Endothelial cell of hepatic sinusoid (primary cell): ENCODE measurements at regions not wholly inside any gene's neighbourhood (a gene's known extent, or its start where the extent isn't known, plus 50 kb on each side); places are given as distances from the start of the nearest gene placed in this dataset.
"Not testable (repeated sequence)": the region's sequence is repeated elsewhere in the genome, so short reads cannot be mapped to it uniquely, and the experiment has no call there.

Source experiments
- in situ Hi-C: cut with HindIII; loops from 2 replicates; pipeline ENCODE4 v1.10.0; 2017; ENCODE audit warnings: low sequenced_read_pairs

- in situ Hi-C loops, result no loop called here
These were observed 153.7 kb upstream of the GRAMD2B start for GRCh38 chr5:126269511-126269910.

- in situ Hi-C loops, result no loop called here
These were observed 152.1 kb upstream of the GRAMD2B start for GRCh38 chr5:126271141-126271540.

- in situ Hi-C loops, result no loop called here
These were observed 149.0 kb upstream of the GRAMD2B start for GRCh38 chr5:126274076-126274762.

GRCh38 chr5:126274763-126275125, 148.5 kb upstream of the GRAMD2B start:
- in situ Hi-C loops, result no loop called here

GRCh38 chr5:126277762-126278161, 145.4 kb upstream of the GRAMD2B start:
- in situ Hi-C loops, result no loop called here

- in situ Hi-C loops, result no loop called here
These were observed 142.9 kb upstream of the GRAMD2B start for GRCh38 chr5:126280343-126280742.

GRCh38 chr5:126280846-126281245, 142.4 kb upstream of the GRAMD2B start:
- in situ Hi-C loops, result no loop called here

- in situ Hi-C loops, result no loop called here
These were observed 138.1 kb upstream of the GRAMD2B start for GRCh38 chr5:126284977-126285696.

GRCh38 chr5:126296121-126296520, 127.1 kb upstream of the GRAMD2B start:
- in situ Hi-C loops, result not testable (repeated sequence)

GRCh38 chr5:126300293-126300692, 122.9 kb upstream of the GRAMD2B start:
- in situ Hi-C loops, result no loop called here

- in situ Hi-C loops, result no loop called here
These were observed 122.2 kb upstream of the GRAMD2B start for GRCh38 chr5:126301056-126301455.

GRCh38 chr5:126309860-126310259, 113.3 kb upstream of the GRAMD2B start:
- in situ Hi-C loops, result no loop called here

GRCh38 chr5:126311766-126312165, 111.4 kb upstream of the GRAMD2B start:
- in situ Hi-C loops, result no loop called here

- in situ Hi-C loops, result no loop called here
These were observed 107.9 kb upstream of the GRAMD2B start for GRCh38 chr5:126315341-126315740.

- in situ Hi-C loops, result no loop called here
These were observed 90.9 kb upstream of the GRAMD2B start for GRCh38 chr5:126332326-126332725.

GRCh38 chr5:126334760-126335159, 88.4 kb upstream of the GRAMD2B start:
- in situ Hi-C loops, result no loop called here

GRCh38 chr5:126335886-126336285, 87.3 kb upstream of the GRAMD2B start:
- in situ Hi-C loops, result no loop called here

- in situ Hi-C loops, result no loop called here
These were observed 84.6 kb upstream of the GRAMD2B start for GRCh38 chr5:126338635-126339034.

- in situ Hi-C loops, result no loop called here
These were observed 83.9 kb upstream of the GRAMD2B start for GRCh38 chr5:126339215-126339805.

- in situ Hi-C loops, result loop anchor here (10.0 kb wide), 1 partner anchor 253 kb away; the partner anchor contains the start of gene ALDH7A1
These were observed 81.1 kb upstream of the GRAMD2B start for GRCh38 chr5:126341906-126342630.
